SW 1271 (cell line): ENCODE measurements at regions not wholly inside any gene's neighbourhood (a gene's known extent, or its start where the extent isn't known, plus 50 kb on each side); places are given as distances from the start of the nearest gene placed in this dataset.
"Not testable (repeated sequence)": the region's sequence is repeated elsewhere in the genome, so short reads cannot be mapped to it uniquely, and the experiment has no call there.

Source experiments
- DNase-seq, 2 experiments: peaks; one replicate each; lab custom pipeline; 2025; lab: John Stamatoyannopoulos, UW

DNA sequence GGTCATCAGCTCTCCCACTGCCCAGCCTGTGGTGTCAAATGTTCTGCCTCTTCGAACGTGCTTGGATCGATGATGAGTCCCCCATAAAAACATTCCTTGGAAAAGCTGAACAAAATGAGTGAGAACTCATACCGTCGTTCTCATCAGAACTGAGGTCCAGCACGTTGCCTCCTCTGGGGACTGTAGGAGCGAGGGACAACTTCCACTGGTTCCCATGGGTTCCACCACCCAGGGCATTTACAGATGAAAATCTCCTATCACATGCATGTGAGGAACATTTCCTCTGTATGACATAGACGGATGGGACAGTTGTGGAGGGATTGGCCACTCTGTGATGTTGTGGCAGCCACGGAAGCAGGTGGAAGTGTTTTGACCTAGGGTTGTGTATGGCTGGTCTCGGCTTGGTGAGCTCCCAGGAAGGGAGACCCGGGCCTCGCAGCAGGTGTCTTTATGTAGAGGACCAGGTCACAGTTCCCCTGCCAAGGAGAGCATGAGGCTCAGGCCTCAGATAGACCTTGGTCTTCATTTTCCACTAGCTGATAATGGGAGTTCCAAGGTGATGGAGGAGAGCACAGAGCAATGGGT, 113.0 kb downstream of the SNRPN start:
- DNase-seq, result no peak

DNA sequence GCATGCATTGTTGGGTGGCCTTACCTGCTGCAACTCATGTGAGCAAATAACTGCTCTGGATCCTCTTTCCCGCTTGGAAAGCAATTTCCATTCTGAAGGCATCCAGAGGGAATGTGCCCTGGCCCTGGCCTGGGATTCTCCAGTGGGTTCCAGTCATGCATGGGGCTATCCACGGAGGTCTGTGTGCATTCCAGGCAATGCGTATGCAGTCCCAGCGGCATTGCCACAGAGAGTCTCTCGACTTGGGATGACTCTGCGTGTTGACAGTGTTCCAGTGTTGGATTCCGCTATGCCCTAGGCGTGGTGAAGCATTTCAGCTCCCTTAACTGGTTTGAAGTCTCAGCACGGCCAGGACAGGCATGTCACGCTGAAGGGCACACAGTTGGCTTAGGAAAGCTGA, 113.9 kb downstream of the SNRPN start:
- no peak for DNase-seq

DNA sequence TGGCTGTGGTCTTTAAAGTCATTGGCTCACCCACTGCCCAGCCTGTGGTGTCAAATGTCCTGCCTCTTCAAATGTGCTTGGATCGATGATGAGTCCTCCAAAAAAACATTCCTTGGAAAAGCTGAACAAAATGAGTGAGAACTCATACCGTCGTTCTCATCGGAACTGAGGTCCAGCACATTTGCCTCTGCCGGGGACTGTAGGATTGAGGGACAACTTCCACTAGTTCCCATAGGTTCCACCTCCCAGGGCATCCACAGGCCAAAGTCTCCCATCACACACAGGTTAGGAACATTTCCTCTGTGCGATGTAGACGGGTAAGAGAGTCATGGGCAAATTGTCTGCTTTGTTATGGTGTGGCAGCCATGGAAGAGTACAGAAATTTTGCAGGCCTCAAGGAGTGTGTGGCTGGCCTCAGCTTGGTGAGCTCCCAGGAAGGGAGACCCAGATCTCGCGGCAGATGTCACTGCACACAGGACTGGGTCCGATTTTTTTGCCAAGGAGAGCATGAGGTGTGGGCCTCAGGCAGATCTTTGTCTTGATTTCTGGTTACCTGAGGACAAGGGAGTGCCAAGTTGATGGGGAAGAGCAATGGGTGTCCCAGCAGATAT, 115.7 kb downstream of the SNRPN start:
- no peak for DNase-seq

DNA sequence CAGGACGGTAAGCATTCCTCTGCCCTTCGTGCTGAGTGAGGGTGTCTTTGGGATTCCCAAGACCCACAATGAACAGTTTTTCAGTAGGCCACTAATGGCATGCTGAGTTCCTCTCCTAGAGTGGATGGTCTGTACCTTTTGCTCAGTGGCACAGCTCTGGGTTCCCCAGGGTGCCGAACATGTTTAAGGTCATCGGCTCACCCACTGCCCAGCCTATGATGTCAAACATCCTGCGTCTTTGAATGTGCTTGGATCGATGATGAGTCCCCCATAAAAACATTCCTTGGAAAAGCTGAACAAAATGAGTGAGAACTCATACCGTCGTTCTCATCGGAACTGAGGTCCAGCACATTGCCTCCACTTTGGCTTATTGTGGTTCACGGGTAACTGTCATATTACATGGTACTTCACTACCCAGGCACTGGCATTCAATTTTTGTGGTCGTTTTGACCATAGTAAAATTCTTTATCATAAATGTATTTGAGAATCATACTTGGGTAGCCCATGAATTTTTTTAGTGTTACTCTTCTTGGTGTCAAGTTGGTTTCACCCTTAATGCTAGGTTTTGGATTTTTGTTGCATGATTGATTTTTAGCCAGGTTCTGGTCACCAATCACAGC, 118.2 kb downstream of the SNRPN start:
- DNase-seq, result no peak

DNA sequence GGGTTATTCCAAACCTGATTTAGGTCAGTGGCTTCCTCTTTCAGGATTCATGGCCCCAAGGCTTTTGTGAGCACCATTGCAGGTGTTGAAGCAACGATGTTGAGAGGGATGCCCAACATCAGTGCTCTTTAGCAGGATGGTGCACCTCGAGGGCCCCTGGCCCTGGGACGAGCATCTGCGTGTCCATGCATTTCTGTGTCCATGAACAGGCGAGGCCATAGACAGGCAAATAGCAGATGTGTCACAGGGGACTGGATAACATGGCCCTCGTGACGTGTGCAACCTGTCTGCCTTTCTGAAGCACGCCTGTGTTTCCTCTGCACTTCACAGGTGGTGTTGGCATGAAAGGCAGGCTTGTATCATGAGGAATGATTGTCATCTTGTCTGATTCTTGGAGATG, 132.3 kb downstream of the SNRPN start:
- no peak for DNase-seq

DNA sequence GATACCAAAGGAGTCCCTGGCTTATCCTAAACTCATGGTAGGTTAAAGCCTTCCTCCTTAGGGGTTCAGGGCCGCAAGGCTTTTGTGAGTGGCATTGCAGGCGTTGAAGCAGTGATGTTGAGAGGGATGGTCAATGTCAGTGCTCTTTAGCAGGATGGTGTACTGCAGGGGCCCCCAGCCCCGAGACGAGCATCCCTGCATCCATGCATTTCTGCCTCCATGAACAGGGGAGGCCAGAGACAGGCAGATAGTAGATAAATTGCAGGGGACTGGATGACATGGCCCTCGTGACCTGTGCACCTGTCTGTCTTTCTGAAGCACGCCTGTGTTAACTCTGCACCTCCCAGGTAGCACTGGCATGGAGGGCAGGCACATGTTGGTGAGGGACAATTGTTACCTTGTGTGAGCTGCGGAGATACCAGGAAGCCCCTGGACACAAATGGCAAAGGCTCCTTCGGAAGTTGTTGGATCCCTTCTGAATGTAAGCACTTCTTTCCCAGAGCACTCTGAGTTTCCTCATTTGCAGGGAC, 133.5 kb downstream of the SNRPN start:
- DNase-seq, result no peak

DNA sequence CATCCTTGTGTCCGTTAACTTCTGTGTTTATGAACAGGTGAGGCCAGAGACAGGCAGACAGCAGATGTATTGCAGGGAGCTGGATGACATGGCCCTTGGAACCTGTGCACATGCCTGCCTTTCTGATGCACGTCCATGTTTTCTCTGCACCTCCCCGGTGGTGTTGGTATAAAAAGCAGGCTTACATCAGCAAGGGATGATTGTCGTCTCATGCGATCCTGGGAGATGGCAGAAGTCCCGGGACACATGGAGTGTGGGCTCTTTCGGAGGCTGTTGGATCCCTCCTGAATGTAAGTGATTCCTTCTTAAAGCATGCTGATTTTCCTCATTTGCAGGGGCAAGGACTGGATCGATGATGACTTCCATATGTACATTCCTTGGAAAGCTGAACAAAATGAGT, 134.8 kb downstream of the SNRPN start:
- no peak for DNase-seq

DNA sequence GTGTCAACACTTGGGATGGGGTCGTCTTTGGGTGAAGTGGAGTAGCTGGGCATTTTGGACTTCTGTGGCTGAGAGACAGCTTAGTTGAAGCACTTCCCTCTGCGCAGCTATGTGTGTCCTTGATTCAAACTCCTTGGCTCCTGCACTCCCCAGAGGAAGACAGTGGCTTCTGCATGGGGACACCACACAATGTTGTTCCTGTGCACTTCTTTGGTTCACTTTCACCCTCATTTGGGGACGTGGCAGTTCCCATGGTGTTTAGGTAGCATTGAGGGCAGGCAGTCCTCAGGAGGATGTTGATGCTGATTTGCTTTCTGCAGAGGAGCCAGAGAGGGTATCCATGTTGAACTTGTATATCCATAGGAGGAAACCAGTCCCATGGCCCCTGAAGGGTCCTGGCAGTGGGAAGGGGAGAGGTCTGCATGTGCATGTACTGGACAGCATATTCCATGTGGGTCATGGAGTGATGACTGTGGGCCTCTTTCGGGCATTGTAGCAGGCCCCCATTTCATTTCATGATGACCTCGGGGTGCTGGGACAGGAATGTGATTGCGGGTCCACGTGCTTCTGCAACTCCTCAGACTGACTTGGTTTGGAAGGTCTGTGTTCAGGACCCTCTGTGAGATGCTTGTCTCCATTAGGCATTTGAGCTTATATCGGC, 135.4 kb downstream of the SNRPN start:
- DNase-seq, result no peak

DNA sequence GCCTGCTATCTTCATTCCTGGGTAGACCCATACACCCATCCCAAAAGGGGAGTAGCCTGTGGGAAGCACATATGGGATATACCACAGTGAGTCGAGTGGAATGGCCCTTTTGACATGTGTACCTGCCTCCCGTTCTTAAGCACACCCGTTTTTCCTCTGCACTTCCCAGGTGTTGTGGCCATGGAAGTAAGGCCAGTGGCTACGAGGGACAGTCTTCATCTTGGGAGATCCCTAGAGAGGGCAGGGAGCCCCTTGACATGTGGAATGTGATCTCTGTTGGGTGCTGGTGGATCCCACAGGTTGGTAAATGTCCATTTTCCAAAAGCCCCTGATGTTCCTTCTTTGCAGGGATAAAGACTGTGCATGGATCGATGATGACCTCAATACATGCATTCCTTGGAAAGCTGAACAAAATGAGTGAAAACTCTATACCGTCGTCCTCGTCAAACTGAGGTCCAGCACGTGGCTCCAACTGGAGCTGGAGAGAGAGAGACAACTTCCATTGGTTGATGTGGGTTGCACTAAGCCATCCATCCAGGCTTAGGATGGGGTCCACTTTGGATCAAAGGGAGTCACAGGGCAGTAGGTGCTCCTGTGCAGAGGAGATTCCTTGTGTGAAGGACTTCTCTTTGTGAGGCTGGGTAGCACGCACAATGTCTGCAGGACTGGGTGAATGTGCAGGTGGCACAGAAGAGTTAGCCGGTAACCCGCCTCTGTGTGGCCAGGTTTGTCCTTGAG, 136.8 kb downstream of the SNRPN start:
- no peak for DNase-seq

DNA sequence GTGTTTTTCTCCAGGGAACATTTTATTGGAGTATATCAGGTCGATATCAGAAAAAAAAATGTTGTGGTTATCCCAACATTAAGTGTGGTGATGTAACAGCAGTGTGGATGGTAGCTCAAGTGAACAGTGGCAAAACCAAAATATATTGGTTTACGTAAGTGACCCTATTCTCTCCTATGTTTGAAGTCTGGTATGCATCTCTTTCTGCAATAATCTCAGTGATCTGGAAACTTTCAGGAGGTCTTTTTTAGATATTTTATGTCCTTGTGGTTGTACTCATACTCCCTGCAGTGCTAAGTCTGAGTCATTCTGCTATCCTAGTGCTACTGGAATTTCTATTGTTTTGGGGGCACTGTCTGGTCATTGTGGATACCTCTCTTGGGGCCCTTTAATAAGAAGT, 137.9 kb downstream of the SNRPN start:
- no peak for DNase-seq

DNA sequence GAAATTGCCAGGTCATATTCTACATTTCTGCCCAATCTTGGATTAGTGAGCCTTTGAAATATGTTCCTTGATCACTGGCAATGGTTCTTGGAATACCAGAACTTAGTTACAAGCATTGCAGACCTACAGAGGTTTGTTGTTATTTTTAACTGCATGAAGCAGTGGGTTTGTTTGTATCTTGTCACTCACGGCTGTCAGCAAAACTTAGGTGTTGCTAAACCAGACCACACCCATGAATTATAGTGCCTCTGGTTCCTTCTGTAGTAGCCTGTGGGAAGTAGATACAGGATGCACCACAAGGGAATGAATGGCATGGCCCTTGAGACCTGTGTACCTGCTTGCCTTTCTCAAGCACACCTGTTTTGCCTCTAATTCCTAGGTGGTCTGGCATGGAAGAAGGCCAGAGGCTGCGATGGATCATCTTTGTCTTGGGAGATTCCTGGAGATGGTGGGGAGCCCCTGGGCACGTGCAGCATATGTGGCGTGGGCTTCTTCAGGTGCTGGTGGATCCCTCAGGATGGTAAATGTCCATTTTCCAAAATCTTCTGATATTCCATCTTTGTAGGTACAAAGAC, 138.8 kb downstream of the SNRPN start:
- DNase-seq, result no peak

DNA sequence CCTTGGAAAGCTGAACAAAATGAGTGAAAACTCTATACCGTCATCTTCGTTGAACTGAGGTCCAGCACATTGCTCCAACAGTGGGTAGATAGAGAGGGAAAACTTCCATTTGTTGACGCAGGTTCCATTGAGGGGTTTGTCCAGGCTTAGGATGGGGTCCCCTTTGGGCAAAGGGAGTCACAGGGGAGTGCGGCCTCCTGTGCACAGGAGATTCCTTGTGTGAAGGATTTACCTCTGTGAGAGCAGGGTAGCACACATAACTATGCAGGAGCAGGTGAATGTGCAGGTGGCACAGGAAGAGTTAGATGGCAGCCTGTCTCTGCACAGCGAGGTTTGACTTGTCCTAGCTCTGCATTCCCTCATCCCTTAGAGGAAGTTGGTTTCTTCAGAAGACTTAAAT, 139.3 kb downstream of the SNRPN start:
- DNase-seq, result no peak

DNA sequence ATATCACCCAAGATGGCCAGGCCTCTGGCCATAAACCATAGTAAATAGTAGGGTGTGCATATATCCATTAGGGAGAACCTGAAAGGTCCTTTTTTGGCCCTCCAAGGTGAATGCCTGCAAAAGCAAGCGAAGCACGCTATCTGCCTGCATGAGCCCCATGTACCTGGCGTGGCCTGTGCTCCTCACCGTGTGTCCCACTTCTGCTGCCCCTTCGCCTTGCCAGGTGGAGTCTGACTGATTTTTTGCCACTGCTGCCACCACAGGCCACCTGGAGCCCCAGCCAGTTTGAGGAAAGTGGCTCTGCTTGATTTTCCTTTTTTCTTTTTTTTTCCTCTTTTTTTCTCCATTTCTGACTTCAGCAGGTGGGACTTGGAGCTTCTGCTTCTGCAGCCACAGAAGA, 139.7 kb downstream of the SNRPN start:
- no peak for DNase-seq

DNA sequence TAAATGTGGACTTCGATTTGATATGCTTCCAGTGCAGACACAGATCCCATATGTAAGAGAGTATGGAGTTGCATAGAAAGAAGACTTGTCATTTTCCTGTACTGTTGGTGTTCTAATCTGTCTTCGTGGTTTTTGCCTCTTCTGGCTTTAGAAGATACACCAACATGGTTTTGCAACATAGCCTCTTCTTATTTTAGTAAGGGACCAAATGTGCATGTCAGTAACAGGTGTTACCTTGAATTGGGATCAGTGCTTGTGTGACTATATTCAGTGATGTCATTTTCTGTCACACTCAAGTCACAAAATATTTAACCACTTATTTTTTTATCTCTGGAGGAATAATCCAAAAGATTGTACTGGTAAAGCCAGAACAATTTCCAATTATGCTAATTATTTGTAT, 140.4 kb downstream of the SNRPN start:
- DNase-seq, result no peak

DNA sequence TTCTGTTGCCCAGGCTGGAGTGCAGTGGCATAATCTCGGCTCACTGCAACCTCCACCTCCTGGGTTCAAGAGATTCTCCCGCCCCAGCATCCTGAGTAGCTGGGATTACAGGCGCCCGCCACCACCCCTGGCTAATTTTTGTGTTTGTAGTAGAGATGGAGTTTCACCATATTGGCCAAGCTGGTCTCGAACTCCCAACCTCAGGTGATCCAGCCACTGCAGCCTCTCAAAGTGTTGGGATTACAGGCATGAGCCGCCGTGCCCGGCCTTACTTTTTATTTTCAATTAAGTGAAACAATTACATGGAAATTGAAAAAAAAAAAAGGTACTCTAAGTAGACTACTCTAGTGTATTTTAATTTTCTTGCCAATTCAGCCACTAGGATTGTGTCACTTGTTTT, 145.2 kb downstream of the SNRPN start:
- not testable (repeated sequence) for DNase-seq

DNA sequence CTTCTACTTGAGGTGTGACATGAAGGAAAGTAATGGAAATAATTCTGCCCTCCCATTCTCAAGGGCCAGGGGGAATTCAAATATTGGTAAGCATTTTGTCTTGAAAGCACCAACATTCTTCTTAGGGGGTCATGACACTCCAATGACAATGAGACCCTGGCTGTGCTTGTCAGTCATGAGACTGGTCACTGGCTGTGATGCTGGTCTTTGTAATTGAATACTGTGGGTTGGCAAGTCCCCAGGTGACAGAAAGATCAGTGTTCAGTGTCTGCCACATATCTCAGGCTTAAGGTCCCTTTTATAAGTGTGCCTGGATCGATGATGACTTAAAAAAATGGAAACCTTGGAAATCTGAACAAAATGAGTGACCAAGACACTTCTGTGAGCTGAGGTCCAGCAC, 151.4 kb downstream of the SNRPN start:
- no peak for DNase-seq

DNA sequence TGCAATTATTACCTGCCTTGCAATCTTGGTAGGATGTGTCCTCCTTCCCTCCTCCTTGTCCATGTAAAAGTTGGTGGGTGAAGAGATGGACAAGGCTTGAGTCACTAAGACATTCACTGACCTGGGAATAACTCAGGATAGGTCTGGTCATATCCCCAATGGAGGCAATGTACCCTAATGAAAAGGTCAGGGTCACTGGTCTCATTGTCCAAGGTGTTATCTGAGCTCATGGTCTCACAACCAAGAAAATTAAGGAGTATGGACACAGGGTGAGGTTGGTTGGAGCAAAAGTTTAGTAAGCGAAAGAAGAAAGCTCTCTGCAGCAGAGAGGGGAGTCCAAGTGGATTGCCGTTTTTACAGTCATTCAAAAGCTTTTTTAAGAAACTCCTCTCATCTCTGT, 179.0 kb downstream of the SNRPN start:
- DNase-seq, result no peak

DNA sequence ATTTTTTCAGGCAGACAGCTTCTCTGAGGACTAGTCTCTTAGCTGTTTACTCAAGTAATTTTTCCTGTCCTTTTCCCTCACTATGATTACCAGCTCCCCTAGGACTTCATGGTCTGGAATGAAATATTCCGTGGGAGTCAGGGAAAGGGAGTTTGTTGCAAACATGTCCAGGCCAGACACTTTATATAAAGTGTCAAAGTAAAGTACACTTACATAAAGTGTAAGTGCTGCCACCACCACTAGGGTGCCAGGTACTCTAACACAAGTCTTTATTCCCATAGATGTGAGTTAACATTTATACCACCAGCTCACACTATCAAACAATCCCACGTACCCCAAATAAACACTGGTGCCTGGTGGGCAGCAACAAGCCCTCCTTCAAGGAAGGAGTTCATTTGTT, 179.8 kb downstream of the SNRPN start:
- no peak for DNase-seq

DNA sequence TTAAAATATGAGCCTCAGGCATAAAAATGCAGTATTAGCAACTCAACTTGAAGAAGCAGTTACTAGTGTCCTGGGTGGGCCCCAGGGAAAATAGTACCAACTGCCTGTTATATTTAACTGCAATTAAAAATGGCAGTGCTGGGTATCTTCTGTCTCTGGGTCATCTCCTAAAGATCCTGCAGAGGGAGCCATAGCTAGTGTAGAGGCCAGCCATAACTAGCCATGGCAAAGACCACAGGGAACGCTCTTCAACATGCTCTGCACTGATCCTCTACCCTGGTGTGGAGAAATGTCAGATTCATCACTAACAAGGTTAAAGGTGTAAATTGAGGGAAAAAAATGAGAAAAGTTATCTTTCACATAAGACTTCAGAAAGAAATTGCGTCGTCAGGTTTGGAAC, 181.3 kb downstream of the SNRPN start:
- peak in 1 of 2 experiments; percentile 0 for DNase-seq

DNA sequence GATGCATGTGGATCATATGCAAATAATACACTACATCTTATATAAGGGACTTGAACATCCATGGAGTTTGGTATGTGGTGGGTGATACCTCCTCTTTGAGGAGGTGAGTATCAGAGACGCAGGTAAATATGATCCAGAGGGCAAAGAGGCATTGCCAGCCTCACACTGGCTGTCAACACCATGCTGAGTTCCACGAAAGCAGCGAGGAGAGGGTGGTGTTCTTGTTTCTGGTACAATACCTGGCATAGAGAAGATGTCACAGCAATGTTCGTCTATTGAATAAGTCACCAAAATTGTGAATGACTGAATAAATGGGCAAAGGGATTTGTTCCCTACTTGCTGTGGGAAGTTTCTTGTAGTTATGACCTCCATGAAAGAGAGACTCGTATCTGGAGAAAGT, 182.2 kb downstream of the SNRPN start:
- DNase-seq, result no peak

DNA sequence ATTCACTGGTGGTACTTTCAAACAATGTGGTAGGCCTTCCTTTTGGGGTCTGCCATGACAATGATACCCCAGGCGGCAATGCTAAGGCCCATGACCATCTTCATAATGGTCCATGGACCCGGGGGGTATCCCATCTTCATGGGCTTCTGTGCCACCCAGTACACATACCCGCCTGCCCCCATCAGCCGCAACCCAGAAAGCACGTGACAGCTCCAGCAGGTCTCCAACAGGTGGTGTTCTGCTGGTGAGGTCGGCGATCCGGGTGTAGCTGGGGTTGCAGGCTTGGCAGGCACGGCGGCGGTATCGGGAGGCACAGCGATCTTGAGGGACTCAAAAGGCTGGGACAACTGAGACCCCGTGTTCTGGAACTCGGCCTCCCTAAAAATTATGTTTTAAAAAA, 214.5 kb downstream of the SNRPN start:
- DNase-seq, result no peak

DNA sequence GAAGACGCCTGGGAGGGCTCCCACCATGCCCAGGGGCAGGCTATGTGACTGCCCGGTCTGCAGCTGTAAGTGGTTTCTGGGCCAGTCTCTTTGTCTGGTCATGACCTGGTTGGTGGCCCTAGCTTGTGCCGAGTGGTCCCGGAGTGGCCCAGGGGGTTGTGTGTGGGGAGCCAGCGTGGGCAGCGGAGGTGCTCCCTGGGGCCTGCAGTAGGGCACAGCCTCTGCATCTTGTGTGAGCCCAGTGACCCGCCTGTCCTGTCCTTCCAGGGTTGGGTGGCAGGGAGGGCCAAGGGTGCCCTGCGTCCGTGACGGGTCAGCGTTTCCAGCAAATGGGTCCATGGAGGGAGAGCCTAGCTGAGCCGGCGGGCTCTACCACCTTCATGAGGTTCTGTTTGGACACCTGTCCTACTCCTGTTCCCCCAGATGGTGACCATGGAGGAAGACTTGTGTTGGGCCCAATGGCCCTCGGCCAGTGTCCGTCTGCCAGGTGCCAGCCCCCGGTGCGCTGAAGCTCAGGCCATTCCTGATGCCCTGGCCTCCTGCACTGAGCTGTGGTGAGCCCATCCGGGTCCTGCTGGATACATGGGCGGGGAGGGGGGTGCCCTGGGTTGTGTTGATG, 215.4 kb downstream of the SNRPN start:
- DNase-seq, result no peak
